ENCODE measurements at regions not wholly inside any gene's neighbourhood (a gene's known extent, or its start where the extent isn't known, plus 50 kb on each side); places are given as distances from the start of the nearest gene placed in this dataset.

DNA sequence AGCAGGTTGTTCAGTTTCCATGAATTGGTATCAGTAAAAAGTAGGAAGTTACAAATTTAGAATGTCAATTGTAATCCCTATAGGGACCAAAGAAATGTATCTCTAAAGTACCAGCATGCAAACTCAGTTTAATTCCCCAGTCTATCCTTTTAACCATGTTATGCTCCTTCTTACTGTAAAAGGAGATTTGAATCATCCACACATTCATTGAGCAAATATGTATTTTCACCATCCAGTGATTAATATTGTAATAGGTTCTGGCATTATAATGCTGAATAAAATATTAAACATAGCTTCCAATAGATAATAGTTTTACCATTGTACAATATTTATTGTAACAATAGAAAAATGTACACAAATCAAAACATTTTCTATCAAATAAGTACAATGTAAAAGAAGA, 228.2 kb upstream of the SEMA3A start:
- Histone ChIP-seq H3K4me3 (ENCODE audit: low read depth in 2 of 2, low read length in 1 of 2) (no peak overlapping the region), H3K79me2 (ENCODE audit: insufficient read depth) (no peaks in the 10 kb centered on the region), H4K20me1 (ENCODE audit: insufficient read depth) (no peaks in the 10 kb centered on the region), H3K9ac (no peak overlapping the region), H3K4me1 (ENCODE audit: control insufficient read depth in 1 of 2, insufficient read depth in 2 of 2, low read depth in 1 of 2, low read length in 1 of 2) (no peaks in the 10 kb centered on the region), H3K9me3 (peaks cover 17% of the 10 kb centered on the region), H3F3A (replicated peaks; ENCODE audit: insufficient read depth) (no peaks in the 10 kb centered on the region), H2AFZ (ENCODE audit: low read depth) (no peak overlapping the region), H3K4me2 (no peak overlapping the region), H3K36me3 (replicated peaks in 1 of 2; ENCODE audit: control insufficient read depth in 1 of 2, insufficient read depth in 2 of 2, low read length in 1 of 2) (no peaks in the 10 kb centered on the region), H3K27ac (ENCODE audit: low read depth in 2 of 2, low read length in 1 of 2) (no peak overlapping the region), H3K9me2 (no peaks in the 10 kb centered on the region), H3K27me3 (ENCODE audit: insufficient read depth) (no peaks in the 10 kb centered on the region)
- CTCF ChIA-PET = no interaction called here
- peak; percentile 74; the same call in 1 of the 2 replicates for TF ChIP-seq FOSL2 (IDR thresholded peaks at IDR 0.05; ENCODE audit: borderline replicate concordance, low read depth)
- no peak for TF ChIP-seq NFIC (IDR thresholded peaks at IDR 0.05; ENCODE audit: borderline replicate concordance)
- TF ChIP-seq TCF12 (IDR thresholded peaks at IDR 0.05) = peak; percentile 37; the same call in 1 of the 2 replicates
- TF ChIP-seq, protein P1, sequence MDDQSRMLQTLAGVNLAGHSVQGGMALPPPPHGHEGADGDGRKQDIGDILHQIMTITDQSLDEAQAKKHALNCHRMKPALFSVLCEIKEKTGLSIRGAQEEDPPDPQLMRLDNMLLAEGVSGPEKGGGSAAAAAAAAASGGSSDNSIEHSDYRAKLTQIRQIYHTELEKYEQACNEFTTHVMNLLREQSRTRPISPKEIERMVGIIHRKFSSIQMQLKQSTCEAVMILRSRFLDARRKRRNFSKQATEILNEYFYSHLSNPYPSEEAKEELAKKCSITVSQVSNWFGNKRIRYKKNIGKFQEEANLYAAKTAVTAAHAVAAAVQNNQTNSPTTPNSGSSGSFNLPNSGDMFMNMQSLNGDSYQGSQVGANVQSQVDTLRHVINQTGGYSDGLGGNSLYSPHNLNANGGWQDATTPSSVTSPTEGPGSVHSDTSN (IDR thresholded peaks at IDR 0.05) = peak; percentile 60
- TF ChIP-seq RCOR1 (IDR thresholded peaks at IDR 0.05; ENCODE audit: low read length) = no peak
- TF ChIP-seq JUND (IDR thresholded peaks at IDR 0.05) = peak; percentile 64
- TF ChIP-seq RAD21 (IDR thresholded peaks at IDR 0.05; ENCODE audit: low read length) = no peak
- TF ChIP-seq SMC3 (IDR thresholded peaks at IDR 0.05; ENCODE audit: low read depth, low read length) = no peak
- DNase-seq = no peak
- POLR2A ChIA-PET = no interaction called here

DNA sequence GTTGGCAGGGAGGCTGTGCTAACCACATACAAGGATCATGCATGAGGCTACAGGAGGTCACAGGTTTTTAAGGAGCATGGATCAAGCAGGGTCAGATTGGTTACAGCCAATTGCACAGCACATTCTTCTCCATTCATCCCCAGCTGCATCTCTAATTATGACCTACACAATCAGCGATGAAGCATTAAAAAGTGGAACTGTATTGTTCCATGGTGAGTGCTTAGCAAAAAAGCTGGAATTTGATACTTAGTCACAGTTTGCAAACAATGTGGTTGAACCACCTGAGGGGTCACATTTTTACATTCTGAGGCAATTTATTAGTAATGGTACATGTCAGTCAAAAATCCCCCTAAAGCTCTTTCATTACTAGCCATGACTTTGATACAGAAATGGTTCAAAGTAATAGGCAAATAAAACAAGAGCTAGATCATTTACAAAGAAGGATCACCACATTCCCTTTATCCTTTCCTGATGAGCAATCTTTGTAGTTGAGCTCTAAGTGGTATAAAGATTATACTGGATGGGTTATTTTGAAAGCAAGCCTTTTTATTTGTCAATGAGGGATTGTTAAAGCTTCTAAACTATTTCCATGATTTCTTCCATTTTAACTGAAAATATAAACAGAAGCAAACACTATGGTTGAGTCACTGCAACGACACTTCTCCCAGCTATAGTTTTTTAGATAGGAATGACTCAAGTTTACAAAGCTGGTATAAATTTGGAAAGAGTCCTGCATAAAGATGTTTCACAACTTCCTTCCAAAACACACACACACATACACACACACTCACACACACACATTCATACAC, 217.8 kb upstream of the SEMA3A start:
- Histone ChIP-seq H3K9me3 (0 out of 2 replicates have a peak, but pooled peaks cover 4% of the 10 kb centered on the region), H3K4me1 (ENCODE audit: control insufficient read depth in 1 of 2, insufficient read depth in 2 of 2, low read depth in 1 of 2, low read length in 1 of 2) (peaks cover 0 to 10% of the 10 kb centered on the region in 2 experiments; a peak in 1 of 4 replicates), H3K4me2 (peak overlapping the region; percentile 5), H3K27me3 (ENCODE audit: insufficient read depth) (no peaks in the 10 kb centered on the region), H3K36me3 (replicated peaks in 1 of 2; ENCODE audit: control insufficient read depth in 1 of 2, insufficient read depth in 2 of 2, low read length in 1 of 2) (peaks cover 0 to 4% of the 10 kb centered on the region in 2 experiments), H3K27ac (ENCODE audit: low read depth in 2 of 2, low read length in 1 of 2) (peak overlapping the region in 1 of 2 experiments; percentile 68; a peak in 2 of 4 replicates), H3K79me2 (ENCODE audit: insufficient read depth) (no peaks in the 10 kb centered on the region), H4K20me1 (ENCODE audit: insufficient read depth) (no peaks in the 10 kb centered on the region), H2AFZ (ENCODE audit: low read depth) (peak overlapping the region; percentile 24), H3K4me3 (ENCODE audit: low read depth in 2 of 2, low read length in 1 of 2) (no peak overlapping the region), H3K9ac (0 out of 2 replicates have a peak overlapping the region, but pooled peaks have one; percentile 23), H3F3A (replicated peaks; ENCODE audit: insufficient read depth) (peaks cover 23% of the 10 kb centered on the region), H3K9me2 (no peaks in the 10 kb centered on the region)
- ChIA-PET POLR2A (no interaction called here), CTCF (interaction anchor here (0.7 to 1.1 kb wide), 2 partner anchors 17 to 19 kb away, joined by 3 to 5 read pairs; no protein-coding TSS in a partner anchor)
- DNase-seq = no peak
- 32% methylated on average over 2 of the region's 2 CpGs for whole genome bisulfite sequencing (ENCODE audit: low lambda C conversion rate)
- TF ChIP-seq CHD2 (IDR thresholded peaks at IDR 0.05; ENCODE audit: low read length, partially characterized antibody) = no peak
- TF ChIP-seq RFX5 (IDR thresholded peaks at IDR 0.05; ENCODE audit: low read length) = no peak
- TF ChIP-seq, protein P2, sequence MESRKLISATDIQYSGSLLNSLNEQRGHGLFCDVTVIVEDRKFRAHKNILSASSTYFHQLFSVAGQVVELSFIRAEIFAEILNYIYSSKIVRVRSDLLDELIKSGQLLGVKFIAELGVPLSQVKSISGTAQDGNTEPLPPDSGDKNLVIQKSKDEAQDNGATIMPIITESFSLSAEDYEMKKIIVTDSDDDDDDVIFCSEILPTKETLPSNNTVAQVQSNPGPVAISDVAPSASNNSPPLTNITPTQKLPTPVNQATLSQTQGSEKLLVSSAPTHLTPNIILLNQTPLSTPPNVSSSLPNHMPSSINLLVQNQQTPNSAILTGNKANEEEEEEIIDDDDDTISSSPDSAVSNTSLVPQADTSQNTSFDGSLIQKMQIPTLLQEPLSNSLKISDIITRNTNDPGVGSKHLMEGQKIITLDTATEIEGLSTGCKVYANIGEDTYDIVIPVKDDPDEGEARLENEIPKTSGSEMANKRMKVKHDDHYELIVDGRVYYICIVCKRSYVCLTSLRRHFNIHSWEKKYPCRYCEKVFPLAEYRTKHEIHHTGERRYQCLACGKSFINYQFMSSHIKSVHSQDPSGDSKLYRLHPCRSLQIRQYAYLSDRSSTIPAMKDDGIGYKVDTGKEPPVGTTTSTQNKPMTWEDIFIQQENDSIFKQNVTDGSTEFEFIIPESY (IDR thresholded peaks at IDR 0.05; ENCODE audit: borderline replicate concordance, low read depth) = 0 out of 2 replicates have a peak, but pooled peaks have one; percentile 8
- no peak for TF ChIP-seq NRF1 (IDR thresholded peaks at IDR 0.05; ENCODE audit: low read depth, low read length)
- TF ChIP-seq GABPA (IDR thresholded peaks at IDR 0.05; ENCODE audit: low read depth) = no peak
- TF ChIP-seq EP300 (IDR thresholded peaks at IDR 0.05; ENCODE audit: borderline replicate concordance in 1 of 2, low read depth in 1 of 2, low read length in 1 of 2) = peak in 1 of 2 experiments; percentile 62; a peak in 1 of 4 replicates
- TF ChIP-seq, protein P1 (IDR thresholded peaks at IDR 0.05) = peak; percentile 69
- peak; percentile 72 for TF ChIP-seq JUND (IDR thresholded peaks at IDR 0.05)
- peak; percentile 49 for TF ChIP-seq RXRA (IDR thresholded peaks at IDR 0.05; ENCODE audit: borderline replicate concordance, low read depth)
- no peak for TF ChIP-seq SMC3 (IDR thresholded peaks at IDR 0.05; ENCODE audit: low read depth, low read length)
- no peak for TF ChIP-seq MXI1 (IDR thresholded peaks at IDR 0.05; ENCODE audit: low read depth, low read length)
- TF ChIP-seq TCF12 (IDR thresholded peaks at IDR 0.05) = peak; percentile 64
- no peak; the same call in 1 of the 2 replicates for TF ChIP-seq MEF2A (IDR thresholded peaks at IDR 0.05; ENCODE audit: borderline replicate concordance, low read depth)
- no peak for TF ChIP-seq FOXM1 (IDR thresholded peaks at IDR 0.05; ENCODE audit: low read depth)
- TF ChIP-seq FOXJ3 (CRISPR knock-in tag; IDR thresholded peaks at IDR 0.05) = no peak
- TF ChIP-seq, protein P3, sequence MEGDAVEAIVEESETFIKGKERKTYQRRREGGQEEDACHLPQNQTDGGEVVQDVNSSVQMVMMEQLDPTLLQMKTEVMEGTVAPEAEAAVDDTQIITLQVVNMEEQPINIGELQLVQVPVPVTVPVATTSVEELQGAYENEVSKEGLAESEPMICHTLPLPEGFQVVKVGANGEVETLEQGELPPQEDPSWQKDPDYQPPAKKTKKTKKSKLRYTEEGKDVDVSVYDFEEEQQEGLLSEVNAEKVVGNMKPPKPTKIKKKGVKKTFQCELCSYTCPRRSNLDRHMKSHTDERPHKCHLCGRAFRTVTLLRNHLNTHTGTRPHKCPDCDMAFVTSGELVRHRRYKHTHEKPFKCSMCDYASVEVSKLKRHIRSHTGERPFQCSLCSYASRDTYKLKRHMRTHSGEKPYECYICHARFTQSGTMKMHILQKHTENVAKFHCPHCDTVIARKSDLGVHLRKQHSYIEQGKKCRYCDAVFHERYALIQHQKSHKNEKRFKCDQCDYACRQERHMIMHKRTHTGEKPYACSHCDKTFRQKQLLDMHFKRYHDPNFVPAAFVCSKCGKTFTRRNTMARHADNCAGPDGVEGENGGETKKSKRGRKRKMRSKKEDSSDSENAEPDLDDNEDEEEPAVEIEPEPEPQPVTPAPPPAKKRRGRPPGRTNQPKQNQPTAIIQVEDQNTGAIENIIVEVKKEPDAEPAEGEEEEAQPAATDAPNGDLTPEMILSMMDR (IDR thresholded peaks at IDR 0.05) = no peak
- TF ChIP-seq RAD21 (IDR thresholded peaks at IDR 0.05; ENCODE audit: low read length) = no peak
- peak; percentile 65 for TF ChIP-seq FOSL2 (IDR thresholded peaks at IDR 0.05; ENCODE audit: borderline replicate concordance, low read depth)
- TF ChIP-seq NFIC (IDR thresholded peaks at IDR 0.05; ENCODE audit: borderline replicate concordance) = peak; percentile 56; the same call in 1 of the 2 replicates
- TF ChIP-seq RCOR1 (IDR thresholded peaks at IDR 0.05; ENCODE audit: low read length) = no peak
